A172 (cell line): ENCODE measurements at regions not wholly inside any gene's neighbourhood (a gene's known extent, or its start where the extent isn't known, plus 50 kb on each side); places are given as distances from the start of the nearest gene placed in this dataset.
A peak's percentile ranks its signal among the peaks of the same experiment; 100 is the strongest.
"Not testable (repeated sequence)": the region's sequence is repeated elsewhere in the genome, so short reads cannot be mapped to it uniquely, and the experiment has no call there.

Source experiments
- DNase-seq: peaks from one replicate; pipeline ENCODE4 v3.0.0-alpha.2; 2015; ENCODE audit warnings: low spot score

- DNase-seq = no peak
Measured at GRCh38 chr12:95358111-95359083, 115.6 kb upstream of the METAP2 start.

- DNase-seq = no peak
Measured at GRCh38 chr12:95365912-95366311, 108.0 kb upstream of the METAP2 start.

- DNase-seq = no peak
Measured at GRCh38 chr12:95368931-95369330, 105.0 kb upstream of the METAP2 start.

- no peak for DNase-seq
Measured at GRCh38 chr12:95371571-95371970, 102.4 kb upstream of the METAP2 start.

DNA sequence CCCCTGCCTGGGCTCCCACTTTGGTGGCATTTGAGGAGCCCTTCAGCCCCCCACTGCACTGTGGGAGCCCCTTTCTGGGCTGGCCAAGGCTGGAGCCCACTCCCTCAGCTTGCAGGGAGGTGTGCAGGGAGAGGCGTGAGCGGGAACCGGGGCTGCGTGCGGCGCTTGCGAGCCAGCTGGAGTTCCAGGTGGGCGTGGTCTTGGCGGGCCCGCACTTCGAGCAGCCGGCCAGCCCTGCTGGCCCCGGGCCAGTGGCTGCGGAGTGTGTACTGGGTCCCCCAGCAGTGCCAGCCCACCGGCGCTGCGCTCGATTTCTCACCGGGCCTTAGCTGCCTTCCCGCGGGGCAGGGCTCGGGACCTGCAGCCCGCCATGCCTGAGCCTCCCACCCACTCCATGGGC is 94.5 kb upstream of the METAP2 start:
- DNase-seq = not testable (repeated sequence)

DNA sequence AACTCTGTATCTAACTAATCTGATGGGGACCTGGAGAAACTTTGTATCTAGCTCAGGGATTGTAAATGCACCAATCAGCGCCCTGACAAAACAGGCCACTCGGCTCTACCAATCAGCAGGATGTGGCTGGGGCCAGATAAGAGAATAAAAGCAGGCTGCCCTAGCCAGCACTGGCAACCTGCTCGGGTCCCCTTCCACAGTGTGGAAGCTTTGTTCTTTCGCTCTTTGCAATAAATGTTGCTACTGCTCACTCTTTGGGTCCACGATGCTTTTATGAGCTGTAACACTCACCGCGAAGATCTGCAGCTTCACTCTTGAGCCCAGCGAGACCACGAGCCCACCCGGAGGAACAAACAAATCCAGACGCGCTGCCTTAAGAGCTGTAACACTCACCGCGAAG is 93.6 kb upstream of the METAP2 start:
- DNase-seq = not testable (repeated sequence)

GRCh38 chr12:95380997-95381786 is 92.8 kb upstream of the METAP2 start:
- DNase-seq = no peak

- DNase-seq = not testable (repeated sequence)
Measured at GRCh38 chr12:95383920-95384319, 90.0 kb upstream of the METAP2 start.

GRCh38 chr12:95384785-95385184 is 89.2 kb upstream of the METAP2 start:
- no peak for DNase-seq

GRCh38 chr12:95385246-95386035 is 88.5 kb upstream of the METAP2 start:
- DNase-seq = no peak

- no peak for DNase-seq
Measured at GRCh38 chr12:95386051-95386450, 87.9 kb upstream of the METAP2 start.

DNA sequence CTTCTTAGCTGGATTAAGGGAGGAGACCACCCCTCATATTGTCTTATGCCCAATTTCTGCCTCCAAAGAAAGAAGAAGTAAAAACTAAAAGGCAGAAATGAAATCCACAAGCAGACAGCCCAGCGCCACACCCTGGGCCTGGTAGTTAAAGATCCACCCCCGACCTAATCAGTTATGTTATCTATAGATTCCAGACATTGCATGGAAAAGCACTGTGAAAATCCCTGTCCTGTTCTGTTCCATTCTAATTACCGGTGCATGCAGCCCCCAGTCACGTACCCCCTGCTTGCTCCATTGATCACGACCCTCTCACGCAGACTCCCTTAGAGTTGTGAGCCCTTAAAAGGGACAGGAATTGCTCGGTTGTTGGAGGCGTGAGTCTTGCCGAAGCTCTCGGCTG is 85.7 kb upstream of the METAP2 start:
- not testable (repeated sequence) for DNase-seq

DNA sequence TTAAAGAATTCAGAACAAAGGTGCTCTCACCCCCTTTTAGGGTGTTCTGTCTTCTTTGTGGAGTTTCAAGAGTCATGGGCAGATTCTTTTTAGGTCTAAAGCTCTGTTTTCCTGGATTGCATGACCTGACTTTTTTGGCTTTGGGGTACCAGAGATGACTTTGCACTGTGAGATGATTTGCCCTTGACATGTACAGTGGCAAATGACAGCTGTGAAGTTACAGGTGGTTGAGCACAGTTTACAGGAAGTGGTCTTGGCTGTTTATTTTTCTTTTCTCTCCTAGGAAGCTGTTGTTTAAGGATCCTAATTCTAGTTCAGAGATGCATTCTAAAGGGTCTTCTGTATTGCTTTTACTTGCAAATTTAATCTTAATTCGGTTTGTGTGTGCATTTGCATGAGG is 83.8 kb upstream of the METAP2 start:
- DNase-seq = no peak

GRCh38 chr12:95390932-95391331 is 83.0 kb upstream of the METAP2 start:
- DNase-seq = no peak

DNA sequence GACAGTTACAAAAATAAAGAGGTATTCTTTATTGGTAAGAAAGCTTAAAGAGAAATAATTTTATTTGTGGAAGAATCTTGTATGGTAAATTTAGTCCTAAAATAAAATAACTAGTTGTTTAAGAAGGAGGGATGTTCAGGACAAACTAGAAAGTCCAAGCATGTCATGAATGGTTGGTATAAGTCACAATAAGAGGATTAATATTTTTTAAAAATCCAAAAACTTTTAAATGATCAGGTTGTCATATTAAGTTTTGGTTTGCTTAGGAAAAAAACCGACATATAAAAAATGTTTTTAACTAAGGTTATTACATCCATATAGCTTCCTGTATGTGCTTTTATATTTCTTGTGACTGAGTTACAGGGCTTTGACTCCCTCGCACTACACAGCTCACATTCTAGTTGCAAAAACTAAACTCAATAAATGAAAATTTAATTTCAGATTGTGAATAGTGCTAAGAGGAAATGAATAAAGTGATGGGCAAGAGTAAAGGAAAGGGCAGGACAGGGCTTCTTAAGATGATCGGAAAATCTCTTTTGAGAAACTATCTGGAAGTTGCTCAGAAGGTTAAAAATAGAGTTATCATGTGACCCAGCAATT is 80.7 kb upstream of the METAP2 start:
- DNase-seq = no peak

- no peak for DNase-seq
Measured at GRCh38 chr12:95395696-95396095, 78.3 kb upstream of the METAP2 start.

GRCh38 chr12:95396849-95397468 is 77.0 kb upstream of the METAP2 start:
- DNase-seq = peak; percentile 10

GRCh38 chr12:95397571-95397970 is 76.4 kb upstream of the METAP2 start:
- no peak for DNase-seq

GRCh38 chr12:95402096-95402495 is 71.9 kb upstream of the METAP2 start:
- no peak for DNase-seq

DNA sequence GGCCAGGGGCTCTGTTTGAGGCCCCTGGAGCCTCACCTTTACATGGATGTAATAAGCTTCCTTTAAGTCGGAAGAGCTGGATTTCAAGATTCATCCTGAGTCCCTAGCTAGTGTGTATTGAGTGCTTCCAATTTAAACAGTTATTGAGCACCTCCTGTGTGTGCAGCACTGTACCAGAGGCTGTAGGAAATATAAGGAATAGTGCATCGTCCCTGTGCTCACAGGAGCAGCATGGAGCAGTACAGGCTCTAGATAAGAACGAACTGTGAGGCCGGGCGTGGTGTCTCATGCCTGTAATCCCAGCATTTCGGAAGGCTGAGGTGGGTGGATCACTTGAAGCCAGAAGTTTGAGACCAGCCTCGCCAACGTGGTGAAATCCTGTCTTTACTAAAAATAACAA is 65.8 kb upstream of the METAP2 start:
- no peak for DNase-seq

GRCh38 chr12:95411057-95411456 is 62.9 kb upstream of the METAP2 start:
- no peak for DNase-seq
